Osteoblast (primary cell): ENCODE measurements at regions not wholly inside any gene's neighbourhood (a gene's known extent, or its start where the extent isn't known, plus 50 kb on each side); places are given as distances from the start of the nearest gene placed in this dataset.

ENCODE experiments used
- DNase-seq: peaks from one replicate; pipeline ENCODE4 v3.0.0; 2011; ENCODE audit warnings: low spot score, mixed read lengths; ENCODE audit not compliant: insufficient read length; ENCODE audit errors: missing footprints
- H2AFZ ChIP-seq: 2 replicates; pipeline ENCODE4 v1.6.0; 2011; ENCODE audit warnings: mild to moderate bottlenecking, low read length
- H3K27ac ChIP-seq: 2 replicates; pipeline ENCODE4 v1.5.1; 2011; ENCODE audit warnings: mild to moderate bottlenecking, low read depth, low read length, moderate library complexity
- H3K27me3 ChIP-seq: 2 replicates; pipeline ENCODE4 v1.6.0; 2012; ENCODE audit warnings: mild to moderate bottlenecking, control low read depth, inconsistent platforms, low read length, moderate library complexity; ENCODE audit not compliant: insufficient read depth
- H3K36me3 ChIP-seq: 2 replicates; pipeline ENCODE4 v1.5.1; 2011; ENCODE audit warnings: mild to moderate bottlenecking, low read length, control low read depth, moderate library complexity; ENCODE audit not compliant: insufficient read depth
- H3K4me1 ChIP-seq: 2 replicates; pipeline ENCODE4 v1.5.1; 2011; ENCODE audit warnings: mild to moderate bottlenecking, low read length, control low read depth, moderate library complexity; ENCODE audit not compliant: insufficient read depth
- H3K4me2 ChIP-seq: 2 replicates; pipeline ENCODE4 v1.6.0; 2011; ENCODE audit warnings: mild to moderate bottlenecking, low read length; ENCODE audit not compliant: insufficient read depth
- H3K4me3 ChIP-seq: fragments of 200-600 bp; sonication (generic); 3 replicates; pipeline ENCODE4 v1.5.1; 2012; ENCODE audit warnings: mild to moderate bottlenecking, low read length, inconsistent platforms; ENCODE audit not compliant: insufficient read depth
- H3K79me2 ChIP-seq: 2 replicates; pipeline ENCODE4 v1.6.0; 2012; ENCODE audit warnings: mild to moderate bottlenecking, low read length, control low read depth, inconsistent platforms; ENCODE audit not compliant: insufficient read depth
- H3K9me3 ChIP-seq: 2 replicates; pipeline ENCODE4 v1.5.1; 2011; ENCODE audit warnings: low read depth, low read length, control low read depth
- H4K20me1 ChIP-seq: 2 replicates; pipeline ENCODE4 v1.6.0; 2012; ENCODE audit warnings: mild to moderate bottlenecking, low read length, control low read depth; ENCODE audit not compliant: insufficient read depth
- TF ChIP-seq, protein P1 (sequence below): IDR thresholded peaks from 2 replicates; pipeline ENCODE4 v1.5.1; 2011; ENCODE audit warnings: mild to moderate bottlenecking, low read depth, low read length, moderate library complexity; ENCODE audit errors: extremely low read depth

DNA sequence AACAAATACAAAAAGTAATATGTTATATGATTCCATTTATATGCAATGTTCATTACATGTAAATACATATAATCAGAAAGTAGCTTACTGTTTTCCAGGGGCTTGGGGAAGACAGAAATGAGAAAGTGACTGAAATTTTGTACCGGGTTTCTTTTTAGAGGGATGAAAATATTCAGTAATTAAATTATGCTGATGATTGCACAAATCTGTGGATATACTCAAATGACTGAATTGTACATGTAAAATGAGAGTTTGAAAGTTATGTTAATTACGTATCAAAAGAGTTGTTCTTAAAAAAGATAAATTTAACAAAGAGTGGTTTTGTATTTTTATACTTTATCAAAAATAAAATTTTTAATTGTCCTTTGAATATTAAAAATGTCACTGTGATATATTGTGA, 856.3 kb downstream of the DSC3 start:
- H3K9me3 ChIP-seq, result no peaks in the 10 kb centered on the region
- no peak overlapping the region for H3K4me3 ChIP-seq
- no peaks in the 10 kb centered on the region for H3K27me3 ChIP-seq
- H2AFZ ChIP-seq, result no peak overlapping the region
- no peak for DNase-seq
- no peaks in the 10 kb centered on the region for H4K20me1 ChIP-seq
- TF ChIP-seq, protein P1, sequence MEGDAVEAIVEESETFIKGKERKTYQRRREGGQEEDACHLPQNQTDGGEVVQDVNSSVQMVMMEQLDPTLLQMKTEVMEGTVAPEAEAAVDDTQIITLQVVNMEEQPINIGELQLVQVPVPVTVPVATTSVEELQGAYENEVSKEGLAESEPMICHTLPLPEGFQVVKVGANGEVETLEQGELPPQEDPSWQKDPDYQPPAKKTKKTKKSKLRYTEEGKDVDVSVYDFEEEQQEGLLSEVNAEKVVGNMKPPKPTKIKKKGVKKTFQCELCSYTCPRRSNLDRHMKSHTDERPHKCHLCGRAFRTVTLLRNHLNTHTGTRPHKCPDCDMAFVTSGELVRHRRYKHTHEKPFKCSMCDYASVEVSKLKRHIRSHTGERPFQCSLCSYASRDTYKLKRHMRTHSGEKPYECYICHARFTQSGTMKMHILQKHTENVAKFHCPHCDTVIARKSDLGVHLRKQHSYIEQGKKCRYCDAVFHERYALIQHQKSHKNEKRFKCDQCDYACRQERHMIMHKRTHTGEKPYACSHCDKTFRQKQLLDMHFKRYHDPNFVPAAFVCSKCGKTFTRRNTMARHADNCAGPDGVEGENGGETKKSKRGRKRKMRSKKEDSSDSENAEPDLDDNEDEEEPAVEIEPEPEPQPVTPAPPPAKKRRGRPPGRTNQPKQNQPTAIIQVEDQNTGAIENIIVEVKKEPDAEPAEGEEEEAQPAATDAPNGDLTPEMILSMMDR, result no peak
- no peak overlapping the region for H3K27ac ChIP-seq
- no peaks in the 10 kb centered on the region for H3K36me3 ChIP-seq
- no peaks in the 10 kb centered on the region for H3K4me1 ChIP-seq
- no peak overlapping the region for H3K4me2 ChIP-seq
- no peaks in the 10 kb centered on the region for H3K79me2 ChIP-seq

DNA sequence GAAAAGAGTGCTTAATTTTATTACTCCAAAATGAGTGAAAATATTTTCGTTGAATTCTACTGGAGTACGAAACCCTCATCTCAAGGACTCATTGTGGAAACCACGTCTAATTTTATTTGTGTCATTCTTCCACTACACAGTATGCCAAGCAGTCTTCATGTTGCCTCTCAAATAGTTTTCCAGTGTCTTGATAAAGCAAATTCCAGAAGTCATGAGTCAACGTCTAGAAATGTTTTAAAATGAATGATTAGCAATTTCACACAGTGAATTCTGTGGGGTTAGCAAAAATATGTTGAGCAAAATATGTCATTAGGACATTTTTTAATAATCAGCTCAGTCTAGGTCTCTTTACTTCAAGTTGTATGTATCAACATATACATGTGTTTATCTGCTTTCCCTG, 865.5 kb downstream of the DSC3 start:
- H2AFZ ChIP-seq, result no peak overlapping the region
- no peaks in the 10 kb centered on the region for H3K27me3 ChIP-seq
- TF ChIP-seq, protein P1, result no peak
- no peaks in the 10 kb centered on the region for H4K20me1 ChIP-seq
- peaks cover 2% of the 10 kb centered on the region for H3K9me3 ChIP-seq
- H3K79me2 ChIP-seq, result no peaks in the 10 kb centered on the region
- H3K4me1 ChIP-seq, result no peaks in the 10 kb centered on the region
- H3K36me3 ChIP-seq, result no peaks in the 10 kb centered on the region
- no peak overlapping the region for H3K4me3 ChIP-seq
- no peak overlapping the region for H3K27ac ChIP-seq
- no peak overlapping the region for H3K4me2 ChIP-seq
- no peak for DNase-seq

DNA sequence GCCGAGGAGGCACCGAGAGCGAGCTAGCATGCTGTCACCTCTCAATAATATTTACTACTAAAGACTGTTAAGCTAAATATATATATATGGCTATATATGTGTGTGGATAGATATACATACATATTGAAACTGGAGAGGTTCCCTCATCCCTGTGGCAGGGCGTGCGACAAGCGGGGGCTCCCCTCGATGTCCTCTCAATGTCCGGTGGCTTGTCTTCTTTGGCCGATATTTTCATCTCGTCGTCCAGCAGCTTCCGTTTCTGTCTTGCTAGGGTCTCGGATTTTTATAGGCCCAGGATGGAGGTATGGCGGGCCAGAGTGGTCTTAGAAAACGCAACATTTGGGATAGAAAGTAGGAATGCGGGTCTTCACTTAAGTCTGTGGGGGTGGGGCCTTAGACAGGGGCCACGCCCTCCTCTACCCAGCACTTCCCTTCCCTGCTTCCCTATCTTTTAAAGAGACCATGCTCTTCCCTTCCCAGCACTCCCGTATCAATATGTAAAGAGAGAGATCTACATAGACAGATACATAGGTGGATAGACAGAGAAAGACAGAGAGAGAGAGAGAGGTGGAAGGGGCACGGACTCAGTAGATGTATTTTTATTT, 866.8 kb downstream of the DSC3 start:
- H3K27me3 ChIP-seq, result no peaks in the 10 kb centered on the region
- H3K4me2 ChIP-seq, result no peak overlapping the region
- H3K4me1 ChIP-seq, result no peaks in the 10 kb centered on the region
- H3K4me3 ChIP-seq, result no peak overlapping the region
- H3K79me2 ChIP-seq, result no peaks in the 10 kb centered on the region
- no peak overlapping the region for H2AFZ ChIP-seq
- no peaks in the 10 kb centered on the region for H4K20me1 ChIP-seq
- H3K9me3 ChIP-seq, result peaks cover 2% of the 10 kb centered on the region
- H3K36me3 ChIP-seq, result no peaks in the 10 kb centered on the region
- no peak for DNase-seq
- TF ChIP-seq, protein P1, result no peak
- no peak overlapping the region for H3K27ac ChIP-seq

DNA sequence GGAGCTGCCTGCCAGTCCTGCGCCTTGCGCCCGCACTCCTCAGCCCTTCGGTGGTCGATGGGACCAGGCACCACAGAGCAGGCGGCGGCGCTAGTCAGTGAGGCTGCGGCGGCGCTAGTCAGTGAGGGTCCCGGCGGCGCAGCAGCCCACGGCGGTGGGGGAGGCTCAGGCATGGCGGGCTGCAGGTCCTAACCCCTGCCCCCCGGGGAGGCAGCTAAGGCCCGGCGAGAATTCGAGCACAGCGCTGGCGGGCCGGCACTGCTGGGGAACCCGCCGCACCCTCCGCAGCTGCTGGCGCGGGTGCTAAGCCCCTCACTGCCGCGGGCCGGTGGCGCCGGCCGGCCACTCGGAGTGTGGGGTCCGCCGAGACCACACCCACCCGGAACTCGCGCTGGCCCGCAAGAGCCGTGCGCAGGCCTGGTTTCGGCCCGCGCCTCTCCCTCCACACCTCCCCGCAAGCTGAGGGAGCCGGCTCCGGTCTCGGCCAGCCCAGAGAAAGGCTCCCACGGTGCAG, 867.4 kb downstream of the DSC3 start:
- H3K27me3 ChIP-seq, result no peaks in the 10 kb centered on the region
- TF ChIP-seq, protein P1, result no peak
- no peak overlapping the region for H3K27ac ChIP-seq
- no peaks in the 10 kb centered on the region for H4K20me1 ChIP-seq
- no peak overlapping the region for H2AFZ ChIP-seq
- DNase-seq, result no peak
- no peaks in the 10 kb centered on the region for H3K4me1 ChIP-seq
- H3K4me2 ChIP-seq, result no peak overlapping the region
- H3K36me3 ChIP-seq, result no peaks in the 10 kb centered on the region
- H3K9me3 ChIP-seq, result peaks cover 2% of the 10 kb centered on the region
- no peaks in the 10 kb centered on the region for H3K79me2 ChIP-seq
- H3K4me3 ChIP-seq, result no peak overlapping the region
